GM23248 (cell line): ENCODE measurements at regions not wholly inside any gene's neighbourhood (a gene's known extent, or its start where the extent isn't known, plus 50 kb on each side); places are given as distances from the start of the nearest gene placed in this dataset.

Source experiments
- DNase-seq: peaks from one replicate; pipeline ENCODE4 v3.0.0-alpha.2; 2015
- H2AFZ ChIP-seq: fragments of 200-600 bp; sonication (generic); 2 replicates; pipeline ENCODE4 v1.6.1; 2016; ENCODE audit warnings: antibody characterized with exemption
- H3F3A ChIP-seq: fragments of 200-600 bp; sonication (generic); 2 replicates; pipeline ENCODE4 v1.6.1; 2016; ENCODE audit warnings: mild to moderate bottlenecking, antibody characterized with exemption, mixed run types; ENCODE audit not compliant: insufficient read depth
- H3K27ac ChIP-seq: fragments of 200-600 bp; sonication (generic); 2 replicates; pipeline ENCODE4 v1.5.1; 2016; ENCODE audit warnings: mild to moderate bottlenecking
- H3K27me3 ChIP-seq: fragments of 200-600 bp; sonication (generic); replicated peaks from 2 replicates; pipeline ENCODE4 v1.6.1; 2016; ENCODE audit warnings: mild to moderate bottlenecking; ENCODE audit not compliant: insufficient read depth
- H3K36me3 ChIP-seq: fragments of 200-600 bp; sonication (generic); 2 replicates; pipeline ENCODE4 v1.6.1; 2016; ENCODE audit warnings: low read depth, mild to moderate bottlenecking
- H3K4me1 ChIP-seq: fragments of 200-600 bp; sonication (generic); 2 replicates; pipeline ENCODE4 v1.6.1; 2016; ENCODE audit warnings: mild to moderate bottlenecking; ENCODE audit not compliant: insufficient read depth
- H3K4me2 ChIP-seq: fragments of 200-600 bp; sonication (generic); one replicate; pipeline ENCODE4 v1.6.1; 2016; ENCODE audit warnings: mild to moderate bottlenecking; ENCODE audit not compliant: unreplicated experiment
- H3K4me3 ChIP-seq: fragments of 200-600 bp; sonication (generic); 2 replicates; pipeline ENCODE4 v1.5.1; 2016; ENCODE audit warnings: mild to moderate bottlenecking
- H3K79me2 ChIP-seq: fragments of 200-600 bp; sonication (generic); 2 replicates; pipeline ENCODE4 v1.6.1; 2016; ENCODE audit warnings: mild to moderate bottlenecking; ENCODE audit not compliant: insufficient read depth
- H3K9ac ChIP-seq: fragments of 200-600 bp; sonication (generic); 2 replicates; pipeline ENCODE4 v1.6.1; 2016; ENCODE audit warnings: mild to moderate bottlenecking
- H3K9me2 ChIP-seq: fragments of 200-600 bp; sonication (generic); 2 replicates; pipeline ENCODE4 v1.6.1; 2016; ENCODE audit warnings: mixed run types, mild to moderate bottlenecking, moderate library complexity; ENCODE audit not compliant: insufficient read depth
- H3K9me3 ChIP-seq: fragments of 200-600 bp; sonication (generic); one replicate; pipeline ENCODE4 v1.6.1; 2017; ENCODE audit warnings: low read depth
- H4K20me1 ChIP-seq: fragments of 200-600 bp; sonication (generic); 2 replicates; pipeline ENCODE4 v1.6.0; 2016; ENCODE audit not compliant: insufficient read depth
- EZH2 ChIP-seq: fragments of 200-600 bp; sonication (generic); IDR thresholded peaks from 2 replicates; pipeline ENCODE4 v1.6.1; 2018; ENCODE audit warnings: antibody characterized with exemption, mild to moderate bottlenecking; ENCODE audit not compliant: insufficient read depth, poor library complexity, severe bottlenecking
- EZH2phosphoT487 ChIP-seq: fragments of 200-600 bp; sonication (generic); IDR thresholded peaks from 2 replicates; pipeline ENCODE4 v1.6.1; 2018; ENCODE audit warnings: antibody characterized with exemption, moderate library complexity, mild to moderate bottlenecking, low read depth; ENCODE audit not compliant: insufficient read depth
- WGBS, 2 experiments: methylation state at CpG; one replicate each; pipeline ENCODE4 v1.1.6; 2015 to 2017; ENCODE audit warnings: low lambda C conversion rate in 2 of 2, low coverage in 1 of 2; ENCODE audit errors: missing lambda C conversion rate in 2 of 2; 5-methylcytosine and 5-hydroxymethylcytosine counted together
- in situ Hi-C: fragments of 300-500 bp; cut with MboI; formaldehyde crosslinking; loops from 2 replicates; pipeline ENCODE4 v1.15.0; 2020

- Histone ChIP-seq H3K9me3 (no peaks in the 10 kb centered on the region), H3K27ac (no peak overlapping the region), H2AFZ (no peak overlapping the region), H3K4me1 (no peaks in the 10 kb centered on the region), H3K36me3 (no peaks in the 10 kb centered on the region), H3F3A (no peaks in the 10 kb centered on the region), H3K27me3 (peaks cover 35% of the 10 kb centered on the region), H3K9me2 (no peaks in the 10 kb centered on the region), H3K9ac (no peak overlapping the region), H3K4me2 (no peak overlapping the region), H3K79me2 (no peaks in the 10 kb centered on the region), H3K4me3 (no peak overlapping the region), H4K20me1 (no peaks in the 10 kb centered on the region)
- no peak for DNase-seq
- TF ChIP-seq EZH2 (no peak), EZH2phosphoT487 (no peak)
- in situ Hi-C loops: loop anchor here (25.0 kb wide), 1 partner anchor 1562 kb away; no protein-coding TSS in a partner anchor
- 65 to 70% methylated on average over 7 of the region's 7 CpGs for WGBS, 2 experiments
Measured at GRCh38 chr19:30675086-30675485, 302.9 kb downstream of the ZNF536 start.

DNA sequence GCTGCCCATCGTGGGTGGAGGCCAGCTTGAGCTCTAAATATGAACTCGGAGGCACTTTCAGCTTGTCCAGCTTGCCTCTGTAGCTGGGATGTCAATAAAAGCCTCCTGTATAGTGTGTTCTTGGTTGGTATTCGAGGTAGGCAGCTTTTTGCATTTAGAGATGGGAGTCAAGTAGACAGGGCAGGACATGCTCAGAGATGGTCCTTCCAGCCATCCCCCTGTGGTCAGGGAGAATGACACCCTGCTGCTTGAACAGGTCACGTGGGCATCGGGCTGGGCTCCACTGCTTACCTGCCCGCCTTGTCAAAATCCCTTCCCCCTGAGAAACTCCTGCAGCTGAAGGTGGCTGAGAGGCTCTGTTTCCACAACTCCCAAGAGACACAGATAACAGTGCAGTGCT is 302.5 kb downstream of the ZNF536 start:
- TF ChIP-seq EZH2phosphoT487: no peak
- no peak for TF ChIP-seq EZH2
- H3K27ac ChIP-seq: no peak overlapping the region
- DNase-seq: no peak
- H3K9me3 ChIP-seq: no peaks in the 10 kb centered on the region
- H3F3A ChIP-seq: no peaks in the 10 kb centered on the region
- H3K79me2 ChIP-seq: no peaks in the 10 kb centered on the region
- H3K4me3 ChIP-seq: no peak overlapping the region
- no peaks in the 10 kb centered on the region for H3K9me2 ChIP-seq
- H3K4me1 ChIP-seq: no peaks in the 10 kb centered on the region
- H3K27me3 ChIP-seq: peaks cover 35% of the 10 kb centered on the region
- H4K20me1 ChIP-seq: no peaks in the 10 kb centered on the region
- no peak overlapping the region for H2AFZ ChIP-seq
- no peaks in the 10 kb centered on the region for H3K36me3 ChIP-seq
- 58 to 63% methylated on average over 6 of the region's 6 CpGs for WGBS, 2 experiments
- in situ Hi-C loops: loop anchor here (25.0 kb wide), 2 partner anchors 912 to 1563 kb away; no protein-coding TSS in a partner anchor
- no peak overlapping the region for H3K9ac ChIP-seq
- H3K4me2 ChIP-seq: no peak overlapping the region

- Histone ChIP-seq H3K27me3 (peaks cover 35% of the 10 kb centered on the region), H3K27ac (no peak overlapping the region), H3K9me2 (no peaks in the 10 kb centered on the region), H3F3A (no peaks in the 10 kb centered on the region), H4K20me1 (no peaks in the 10 kb centered on the region), H3K4me1 (no peaks in the 10 kb centered on the region), H3K4me2 (no peak overlapping the region), H3K4me3 (no peak overlapping the region), H3K36me3 (no peaks in the 10 kb centered on the region), H3K79me2 (no peaks in the 10 kb centered on the region), H3K9ac (no peak overlapping the region), H3K9me3 (no peaks in the 10 kb centered on the region), H2AFZ (no peak overlapping the region)
- 67 to 81% methylated on average over 8 of the region's 8 CpGs for WGBS, 2 experiments
- in situ Hi-C loops: loop anchor here (25.0 kb wide), 1 partner anchor 911 kb away; no protein-coding TSS in a partner anchor
- no peak for TF ChIP-seq EZH2phosphoT487
- TF ChIP-seq EZH2: no peak
- DNase-seq: no peak
Measured at GRCh38 chr19:30673336-30673735, 301.2 kb downstream of the ZNF536 start.

DNA sequence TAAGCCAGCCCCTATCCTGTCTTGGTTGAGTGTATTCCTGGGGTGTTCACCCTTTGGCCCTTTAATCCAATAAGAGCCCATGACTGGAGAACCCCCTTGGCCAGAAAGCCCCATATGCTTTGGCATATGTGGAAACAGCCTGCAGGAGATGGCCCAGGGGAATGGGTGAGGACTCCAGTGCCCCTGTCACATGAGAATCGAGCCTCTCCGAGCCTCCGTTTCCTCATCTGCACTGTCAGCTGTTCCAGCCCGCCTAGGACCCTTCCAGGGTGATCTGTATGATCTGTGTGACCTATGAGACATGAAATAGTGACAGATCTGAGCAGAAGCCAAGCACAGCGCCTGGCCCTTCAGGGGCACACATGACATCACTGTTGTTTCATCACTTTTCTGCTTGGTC is 300.7 kb downstream of the ZNF536 start:
- no peak overlapping the region for H3K9ac ChIP-seq
- H3K4me3 ChIP-seq: no peak overlapping the region
- WGBS, 2 experiments: 64 to 73% methylated on average over 5 of the region's 5 CpGs
- H3K9me3 ChIP-seq: no peaks in the 10 kb centered on the region
- H3K27me3 ChIP-seq: peaks cover 35% of the 10 kb centered on the region
- in situ Hi-C loops: loop anchor here (25.0 kb wide), 1 partner anchor 911 kb away; no protein-coding TSS in a partner anchor
- H3K36me3 ChIP-seq: no peaks in the 10 kb centered on the region
- no peaks in the 10 kb centered on the region for H3K9me2 ChIP-seq
- no peaks in the 10 kb centered on the region for H3K4me1 ChIP-seq
- H4K20me1 ChIP-seq: no peaks in the 10 kb centered on the region
- TF ChIP-seq EZH2phosphoT487 (no peak), EZH2 (no peak)
- H2AFZ ChIP-seq: no peak overlapping the region
- no peaks in the 10 kb centered on the region for H3K79me2 ChIP-seq
- H3K27ac ChIP-seq: no peak overlapping the region
- H3F3A ChIP-seq: no peaks in the 10 kb centered on the region
- no peak for DNase-seq
- H3K4me2 ChIP-seq: no peak overlapping the region

DNA sequence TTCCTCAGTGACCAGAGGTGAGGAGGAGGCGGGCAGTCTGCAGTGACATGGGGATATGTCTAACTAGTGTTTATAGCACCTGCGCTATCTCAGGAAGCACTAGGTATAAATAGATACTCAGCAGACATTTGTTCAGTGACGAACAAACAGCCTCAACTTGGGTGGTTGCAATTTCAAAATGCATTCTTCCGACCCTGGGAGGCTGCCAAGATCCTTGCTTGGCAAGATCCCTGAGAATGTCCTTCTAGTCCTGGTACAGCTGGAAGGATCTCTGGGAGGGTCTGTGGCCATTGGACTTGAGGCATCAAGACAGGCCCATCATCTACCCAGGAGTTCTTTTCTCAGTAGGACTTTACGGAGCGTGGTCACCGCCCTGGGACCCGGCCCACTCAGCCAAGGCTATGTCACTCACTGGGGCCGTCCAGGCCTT is 299.5 kb downstream of the ZNF536 start:
- Histone ChIP-seq H3K27ac (no peak overlapping the region), H3K27me3 (peaks cover 24% of the 10 kb centered on the region), H3K4me2 (no peak overlapping the region), H3K4me1 (no peaks in the 10 kb centered on the region), H3K9ac (no peak overlapping the region), H3K4me3 (no peak overlapping the region), H3K9me2 (no peaks in the 10 kb centered on the region), H3K36me3 (no peaks in the 10 kb centered on the region), H3F3A (no peaks in the 10 kb centered on the region), H3K79me2 (no peaks in the 10 kb centered on the region), H4K20me1 (no peaks in the 10 kb centered on the region), H2AFZ (no peak overlapping the region), H3K9me3 (no peaks in the 10 kb centered on the region)
- TF ChIP-seq EZH2phosphoT487 (no peak), EZH2 (no peak)
- no peak for DNase-seq
- WGBS, 2 experiments: 55 to 62% methylated on average over 9 of the region's 9 CpGs
- in situ Hi-C loops: loop anchor here (25.0 kb wide), 1 partner anchor 909 kb away; no protein-coding TSS in a partner anchor
